Cerebellar nuclear complex (tissue), 1 donor: ENCODE measurements at regions not wholly inside any gene's neighbourhood (a gene's known extent, or its start where the extent isn't known, plus 50 kb on each side); places are given as distances from the start of the nearest gene placed in this dataset.
"Not testable (repeated sequence)": the region's sequence is repeated elsewhere in the genome, so short reads cannot be mapped to it uniquely, and the experiment has no call there.

ENCODE experiments used
- DNase-seq, 2 experiments: peaks; one replicate each; lab custom pipeline; 2025; lab: John Stamatoyannopoulos, UW

DNA sequence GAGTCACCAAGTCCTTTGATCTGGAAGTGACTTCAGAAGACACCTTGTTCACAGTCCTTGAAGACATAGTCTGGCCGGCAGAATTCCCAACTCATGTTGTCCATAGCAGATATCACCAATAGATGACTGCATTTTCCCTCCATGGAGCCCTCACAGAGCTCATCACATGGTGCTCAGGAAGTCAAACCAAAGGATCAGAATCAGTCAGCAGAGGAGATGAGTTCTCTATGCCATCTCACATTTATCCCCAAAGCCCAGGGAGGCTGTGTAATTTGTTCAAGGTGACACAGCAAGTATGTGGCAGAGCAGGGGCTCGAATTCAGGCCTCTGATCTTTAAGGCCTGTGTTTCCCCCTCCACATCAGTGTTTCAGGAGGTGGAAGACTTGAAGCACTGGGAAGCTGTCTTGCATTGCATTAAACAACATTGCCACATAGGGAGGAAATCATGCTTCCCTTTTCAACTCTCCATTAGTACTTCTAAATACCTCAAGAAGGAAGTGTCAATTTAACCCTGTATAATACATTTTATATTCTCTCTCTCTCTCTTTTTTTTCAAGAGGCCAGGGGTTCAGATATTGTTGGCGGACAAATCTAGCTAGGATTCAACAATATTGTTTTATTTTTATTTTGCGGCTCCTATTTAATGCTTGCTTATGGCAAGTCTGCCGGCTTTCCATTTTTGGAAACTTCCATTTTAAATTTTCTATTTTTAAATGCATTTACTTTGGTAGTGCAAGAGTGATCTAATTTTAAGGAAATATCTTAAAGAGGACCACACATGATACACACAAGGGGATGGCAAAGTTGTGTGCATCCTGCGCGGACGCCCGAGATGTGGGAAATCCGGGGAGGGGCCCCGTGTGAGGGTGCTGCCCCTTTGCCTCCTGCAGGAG is 61.9 kb downstream of the NPIPB5 start:
- DNase-seq = not testable (repeated sequence)

DNA sequence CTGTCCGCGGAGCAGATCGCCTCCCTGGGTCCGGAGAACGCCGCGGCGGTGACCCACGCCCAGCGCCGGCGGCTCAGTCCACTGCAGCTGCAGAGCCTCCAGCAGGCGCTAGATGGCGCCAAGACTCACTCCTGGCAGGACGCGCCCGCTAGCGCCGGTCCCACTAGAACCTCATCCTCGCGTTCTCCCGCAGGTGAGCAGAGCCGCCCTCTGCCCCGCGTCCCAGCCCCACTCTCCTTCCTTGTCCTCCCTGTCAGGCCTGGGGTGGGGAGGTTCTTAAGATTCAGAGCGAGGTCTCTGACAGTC is 62.5 kb downstream of the NPIPB5 start:
- DNase-seq = not testable (repeated sequence)

DNA sequence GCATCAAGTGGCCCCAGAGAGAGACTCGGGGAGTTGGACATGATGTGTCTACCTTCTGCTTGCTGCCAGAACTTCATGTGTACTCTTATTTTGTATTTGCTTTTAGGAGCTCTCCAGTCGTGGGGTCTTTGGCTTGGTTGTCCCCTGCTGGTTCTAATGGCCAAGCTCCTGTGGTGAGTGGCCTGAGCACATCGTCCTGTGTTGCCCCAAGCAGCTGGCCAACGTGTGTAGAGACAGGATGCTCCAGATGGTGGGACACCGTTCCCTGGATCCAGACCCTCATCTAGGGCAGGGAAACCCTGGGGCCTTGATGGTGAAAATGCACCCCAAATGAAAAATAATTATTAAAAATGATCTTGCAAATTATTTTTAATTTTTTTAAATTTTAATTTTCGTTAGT is 65.8 kb downstream of the NPIPB5 start:
- DNase-seq = not testable (repeated sequence)

DNA sequence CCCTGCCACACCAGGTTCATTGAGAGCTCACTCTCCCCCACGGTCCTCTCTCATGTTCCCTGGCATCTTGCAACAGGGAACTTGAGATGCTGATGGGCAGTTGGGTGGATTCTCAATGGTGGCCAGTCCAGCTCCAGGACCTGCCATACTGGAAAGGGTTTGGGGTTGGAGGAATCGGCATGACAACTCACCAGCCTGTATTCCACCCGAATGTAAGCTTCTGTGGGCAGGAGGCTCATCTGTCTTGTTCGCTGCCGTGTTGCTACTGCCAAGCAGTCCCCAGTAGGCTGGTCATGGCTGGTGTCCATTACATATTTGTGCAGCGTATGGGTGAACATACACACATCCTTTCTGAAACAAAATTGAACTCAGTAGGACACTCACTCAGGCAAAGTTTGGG is 72.5 kb downstream of the NPIPB5 start:
- not testable (repeated sequence) for DNase-seq

DNA sequence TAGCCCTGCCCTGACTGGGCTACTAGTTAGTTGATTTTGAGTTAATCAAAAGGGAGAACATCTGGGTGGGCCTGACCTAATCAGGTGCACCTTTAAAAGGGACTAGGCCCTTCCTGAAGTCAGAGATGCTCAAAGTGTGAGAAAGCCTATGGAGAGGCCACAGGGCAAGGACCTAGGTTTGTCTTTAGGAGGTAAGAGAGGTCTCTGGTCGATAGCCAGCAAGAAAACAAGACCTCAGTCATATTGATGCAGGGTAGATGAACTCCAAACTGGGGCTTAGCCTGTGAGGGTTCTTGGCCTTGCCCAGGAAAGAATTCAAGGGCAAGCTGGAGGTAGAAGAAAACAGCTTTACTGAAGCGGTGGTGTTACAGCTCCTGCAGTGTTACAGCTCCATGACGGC is 73.8 kb downstream of the NPIPB5 start:
- not testable (repeated sequence) for DNase-seq

DNA sequence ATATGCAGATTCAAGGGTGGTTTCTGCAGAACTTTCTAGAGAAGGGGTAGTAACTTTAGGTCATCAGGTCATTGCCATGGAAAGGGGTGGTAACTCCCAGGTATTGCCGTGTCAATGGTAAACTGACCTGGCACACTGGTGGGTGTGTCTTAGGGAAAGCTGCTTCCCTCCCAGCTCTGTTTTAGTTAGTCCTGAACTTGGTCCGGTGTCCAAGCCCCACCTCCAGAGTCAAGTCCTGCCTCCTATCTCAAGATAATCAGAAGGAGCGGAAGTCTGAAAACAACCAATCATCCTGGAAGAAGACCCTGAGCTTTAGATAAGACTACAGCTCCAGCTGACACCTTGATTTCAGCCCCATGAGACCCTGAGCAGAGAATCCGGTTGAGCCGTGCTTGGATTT is 74.2 kb downstream of the NPIPB5 start:
- not testable (repeated sequence) for DNase-seq

DNA sequence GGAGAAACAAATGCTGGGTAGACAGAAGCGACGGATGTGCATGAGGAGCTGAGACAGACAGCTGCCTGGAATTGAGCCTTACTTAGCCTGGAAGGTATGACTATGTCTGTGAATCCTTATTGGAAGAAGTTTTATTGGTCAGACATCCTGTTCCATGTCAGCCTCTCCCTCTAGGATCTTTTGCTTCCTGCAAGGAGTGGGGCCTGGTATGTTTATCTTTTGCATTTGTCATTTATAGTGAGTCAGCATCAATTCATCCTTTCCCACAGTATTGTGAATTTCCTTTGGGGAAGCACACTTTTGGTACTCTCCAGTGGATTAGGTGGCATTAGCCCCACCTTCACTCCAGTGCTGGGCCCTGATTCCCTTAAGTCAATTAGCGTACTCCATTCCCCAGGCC is 74.7 kb downstream of the NPIPB5 start:
- not testable (repeated sequence) for DNase-seq

DNA sequence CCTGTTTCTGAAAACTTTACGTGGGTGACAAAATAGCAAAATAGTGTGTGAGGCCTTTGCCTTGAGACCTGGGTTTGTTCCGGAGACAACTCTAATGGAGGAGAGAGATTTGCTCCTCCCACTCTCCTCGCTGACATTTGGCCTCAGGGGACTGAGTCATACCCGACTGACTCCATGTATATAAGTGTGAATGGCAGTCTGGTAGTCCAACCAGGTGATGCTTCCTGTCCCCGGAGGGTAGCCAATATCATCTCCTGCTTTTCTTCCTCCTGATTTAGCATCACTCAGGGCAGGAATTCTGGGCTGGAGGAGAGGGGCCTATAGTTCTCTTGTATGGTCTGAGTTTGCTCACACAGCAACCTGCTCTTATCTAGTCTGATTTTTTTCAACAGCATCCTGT is 76.0 kb downstream of the NPIPB5 start:
- DNase-seq = not testable (repeated sequence)

DNA sequence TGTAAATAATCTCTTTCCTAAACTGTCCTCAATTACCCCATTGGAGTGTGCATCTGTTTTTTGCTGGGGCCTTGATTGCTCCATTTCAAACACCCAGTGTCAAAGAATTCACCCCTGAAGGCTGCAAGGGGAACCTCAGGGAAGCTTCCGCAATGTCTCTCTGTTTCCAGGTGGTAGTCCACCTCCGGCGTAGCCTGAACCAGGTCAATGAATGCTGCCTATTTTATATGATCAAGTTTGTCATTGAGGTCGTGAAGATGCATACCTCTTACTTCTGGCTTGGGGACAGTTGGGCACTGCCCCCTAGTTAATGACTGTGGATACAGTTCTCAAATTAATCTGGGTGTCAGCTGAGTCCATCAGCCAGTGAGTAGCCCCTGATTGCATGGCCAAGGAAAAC is 79.1 kb downstream of the NPIPB5 start:
- DNase-seq = not testable (repeated sequence)

DNA sequence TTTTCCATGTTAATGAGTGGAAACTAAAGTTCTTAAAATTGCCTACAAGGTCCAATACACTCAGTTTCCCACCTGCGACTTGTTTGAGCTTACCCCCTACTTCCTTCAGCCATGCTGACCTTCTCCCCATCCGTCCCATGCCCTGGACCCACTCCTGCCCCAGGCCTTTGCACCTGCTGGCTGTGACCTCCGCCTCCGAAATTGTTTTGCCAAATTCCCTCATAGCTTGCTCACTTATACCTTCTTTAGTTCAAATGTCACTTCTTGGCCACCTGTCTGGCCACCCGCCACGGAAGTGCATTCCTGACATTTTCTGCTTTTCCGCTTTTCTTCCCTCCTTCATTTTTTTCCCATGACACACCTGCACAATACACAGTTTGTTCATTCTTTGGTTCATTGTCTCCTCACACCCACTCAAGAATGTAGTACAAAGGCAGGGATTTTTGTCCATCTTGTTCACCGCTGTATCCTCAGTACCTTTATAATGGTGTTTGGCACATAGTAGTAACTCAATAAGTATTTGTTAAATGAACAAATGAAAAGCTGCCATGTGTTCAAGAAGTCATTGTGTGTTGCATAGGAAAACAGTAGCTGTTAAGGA is 85.9 kb downstream of the NPIPB5 start:
- DNase-seq = not testable (repeated sequence)

DNA sequence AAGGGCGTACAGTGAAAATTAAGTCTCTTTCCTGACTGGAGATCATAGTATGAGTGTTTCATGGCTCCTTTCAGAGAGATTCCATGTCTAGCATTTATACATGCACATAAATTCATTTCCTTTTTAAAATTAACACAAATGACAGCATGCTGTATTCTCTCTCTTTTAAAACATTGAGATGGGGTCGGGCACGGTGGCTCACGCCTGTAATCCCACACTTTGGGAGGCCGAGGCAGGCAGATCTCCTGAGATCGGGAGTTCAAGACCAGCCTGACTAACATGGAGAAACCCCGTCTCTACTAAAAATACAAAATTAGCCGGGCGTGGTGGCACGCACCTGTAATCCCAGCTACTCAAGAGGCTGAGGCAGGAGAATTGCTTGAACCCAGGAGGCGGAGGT is 93.1 kb downstream of the NPIPB5 start:
- not testable (repeated sequence) for DNase-seq

DNA sequence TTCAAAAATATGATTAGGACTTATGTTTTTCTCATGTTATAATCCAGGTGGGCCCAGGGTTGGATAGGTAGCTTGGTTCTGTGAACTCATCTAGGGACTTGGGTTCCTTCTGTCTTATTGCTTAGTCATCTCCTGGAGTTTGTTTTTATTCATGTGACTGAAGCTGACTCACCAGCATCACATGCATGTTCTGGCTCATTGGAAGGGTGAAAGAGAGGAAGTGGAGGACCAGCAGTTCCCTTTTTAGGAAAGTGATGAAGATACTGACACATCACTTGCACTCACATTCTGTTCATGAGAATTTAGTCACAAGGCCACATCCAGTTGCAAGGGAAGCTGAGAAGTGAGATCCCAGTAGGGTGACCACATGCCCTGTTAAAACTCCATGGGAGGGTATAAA is 95.9 kb downstream of the NPIPB5 start:
- DNase-seq = not testable (repeated sequence)

DNA sequence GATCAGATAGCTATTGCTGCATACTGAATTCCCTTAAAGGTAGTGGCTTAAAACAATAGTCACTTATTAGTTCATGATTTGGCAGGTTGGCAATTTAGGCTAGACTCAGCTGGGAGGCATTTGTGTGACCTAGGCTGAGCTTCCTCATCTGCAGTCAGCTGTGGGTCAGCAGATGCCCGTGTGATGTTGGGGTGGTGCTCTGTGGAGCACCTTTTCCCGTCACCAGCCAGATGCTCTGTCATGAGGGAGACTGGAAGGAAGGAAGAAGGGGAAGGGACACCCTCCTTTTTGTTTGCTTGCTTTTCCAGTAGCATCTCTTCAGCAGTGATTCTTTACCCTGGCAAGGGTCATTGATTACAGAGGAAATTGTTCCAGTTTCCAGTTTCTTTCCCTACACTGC is 99.1 kb downstream of the NPIPB5 start:
- not testable (repeated sequence) for DNase-seq

DNA sequence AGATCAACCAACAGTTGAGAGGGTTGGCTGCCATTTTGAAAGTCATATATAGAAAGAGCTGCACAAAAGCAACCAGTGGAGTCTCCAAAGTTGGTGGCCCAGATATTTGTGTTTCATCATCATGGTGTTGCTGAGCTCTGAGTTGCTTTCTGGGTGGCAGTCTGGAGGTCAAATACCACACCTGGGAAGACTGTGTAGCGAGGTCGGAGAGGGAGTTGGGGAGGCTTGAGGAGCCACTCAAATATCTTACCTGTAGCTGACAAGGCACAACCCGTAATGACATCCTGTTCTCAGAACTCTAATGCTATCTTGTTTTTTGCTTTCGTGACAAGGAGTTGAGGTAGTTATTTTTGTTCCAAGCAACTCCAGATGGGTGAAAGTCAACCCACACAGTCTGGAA is 100.4 kb downstream of the NPIPB5 start:
- DNase-seq = not testable (repeated sequence)

DNA sequence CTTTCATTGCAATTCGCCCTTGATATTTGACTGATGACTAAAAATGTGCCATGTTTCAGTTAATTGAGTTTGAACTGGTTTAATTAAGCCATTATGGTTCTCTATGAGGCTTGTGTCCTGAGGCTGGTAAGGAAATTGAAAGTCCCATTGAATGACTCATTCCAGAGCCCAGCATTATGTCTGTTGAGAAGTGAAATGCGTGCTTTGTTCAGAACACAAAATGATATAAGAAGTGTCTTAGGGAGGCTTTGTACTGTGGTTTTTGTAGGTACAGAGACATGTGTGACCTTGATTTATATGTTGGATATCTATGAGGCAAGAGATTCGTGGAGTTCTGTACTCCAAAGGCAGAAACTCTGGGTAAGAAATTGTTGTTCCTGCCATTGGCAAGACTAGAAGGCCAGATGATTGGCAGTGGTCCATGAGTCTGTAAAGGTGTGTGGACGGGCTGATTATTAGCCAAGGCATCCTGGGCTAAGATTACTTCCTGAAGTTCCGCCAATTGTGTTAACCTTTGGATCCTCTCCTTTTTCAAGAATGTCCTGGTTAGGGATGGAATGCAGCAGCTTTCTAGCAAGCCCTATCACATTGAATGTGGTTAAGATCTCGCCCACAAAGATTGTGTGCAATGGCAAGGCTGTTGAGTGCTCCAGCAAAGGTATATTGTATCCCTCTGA is 103.7 kb downstream of the NPIPB5 start:
- no peak for DNase-seq

DNA sequence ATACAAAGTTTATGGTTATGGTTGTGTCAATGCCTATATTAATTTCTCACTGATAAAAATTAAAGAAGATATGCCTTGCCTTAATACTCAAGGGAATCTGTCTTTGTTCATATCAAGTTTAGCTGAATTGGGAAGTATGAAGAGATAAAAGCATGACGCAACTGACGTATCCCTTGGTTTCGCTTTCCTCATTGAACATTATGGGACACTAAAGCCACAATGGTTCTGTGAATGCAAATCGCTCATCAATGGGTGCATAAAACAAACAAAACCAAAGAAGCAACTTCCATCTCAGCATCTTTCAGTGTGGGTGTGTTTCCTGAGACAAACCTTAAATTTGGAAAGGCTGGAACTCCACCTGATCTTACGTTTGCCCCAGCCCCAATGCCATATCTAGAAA is 108.2 kb downstream of the NPIPB5 start:
- no peak for DNase-seq

DNA sequence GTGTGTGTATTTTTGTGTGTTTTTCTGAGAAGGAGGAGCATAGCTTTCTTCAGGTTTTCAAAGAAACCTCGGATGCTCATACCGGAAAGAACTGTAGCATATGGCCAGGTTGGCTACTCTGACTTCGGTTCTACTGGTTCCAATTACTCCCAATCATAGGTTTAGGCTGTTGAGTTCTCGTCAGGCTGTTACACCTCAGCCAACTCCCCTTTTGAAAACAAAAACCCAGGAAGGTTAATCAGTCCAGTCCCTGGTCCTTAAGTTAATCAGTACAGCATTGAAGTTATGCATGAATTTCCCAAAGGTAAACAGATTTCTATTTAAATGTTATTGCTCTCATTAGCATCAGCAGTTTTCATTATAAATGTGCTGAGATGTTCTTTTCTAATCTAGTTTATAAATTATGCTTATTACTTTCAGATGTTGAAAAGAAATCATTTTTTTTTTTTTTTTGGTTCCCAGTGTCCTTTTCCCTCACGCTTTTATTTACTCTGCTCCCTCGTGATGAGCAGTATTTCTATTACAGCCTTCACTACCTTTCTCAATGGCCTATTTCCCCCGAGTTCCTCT is 111.0 kb downstream of the NPIPB5 start:
- DNase-seq = no peak

DNA sequence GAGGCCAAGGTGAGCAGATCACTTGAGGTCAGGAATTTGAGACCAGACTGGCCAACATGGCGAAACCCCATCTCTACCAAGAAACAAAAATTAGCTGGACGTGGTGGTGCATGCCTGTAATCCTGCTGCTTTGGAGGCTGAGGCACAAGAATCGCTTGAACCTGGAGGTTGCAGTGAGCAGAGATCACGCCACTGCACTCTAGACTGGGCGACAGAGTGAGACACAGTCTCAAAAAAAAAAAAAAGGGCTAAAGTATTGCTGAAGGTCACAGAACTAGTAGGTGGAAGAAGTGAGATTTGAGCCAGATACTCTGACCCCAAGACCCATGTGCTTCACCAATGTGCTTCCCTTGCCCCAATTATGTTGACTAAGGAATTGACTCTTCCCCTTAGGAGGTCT is 112.0 kb downstream of the NPIPB5 start:
- DNase-seq = no peak

DNA sequence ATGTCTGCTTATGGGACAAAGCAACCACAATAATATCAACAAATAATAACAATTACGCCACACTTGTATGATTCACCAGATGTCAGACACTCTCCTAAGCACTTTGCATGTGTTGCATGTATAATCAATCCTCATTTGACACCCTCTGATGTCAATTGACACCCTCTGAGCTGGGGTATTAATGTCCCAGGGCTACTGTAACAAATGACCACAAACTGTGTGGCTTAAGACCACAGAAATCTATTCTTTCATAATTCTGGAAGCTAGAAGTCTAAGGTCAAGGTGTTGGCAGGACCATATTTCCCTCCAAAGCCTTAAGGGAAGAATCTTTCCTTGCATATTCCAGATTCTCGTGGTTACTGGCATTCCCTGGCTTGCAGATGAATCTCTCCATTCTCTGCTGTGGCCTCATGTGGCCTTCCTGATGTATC is 112.7 kb downstream of the NPIPB5 start:
- no peak for DNase-seq

DNA sequence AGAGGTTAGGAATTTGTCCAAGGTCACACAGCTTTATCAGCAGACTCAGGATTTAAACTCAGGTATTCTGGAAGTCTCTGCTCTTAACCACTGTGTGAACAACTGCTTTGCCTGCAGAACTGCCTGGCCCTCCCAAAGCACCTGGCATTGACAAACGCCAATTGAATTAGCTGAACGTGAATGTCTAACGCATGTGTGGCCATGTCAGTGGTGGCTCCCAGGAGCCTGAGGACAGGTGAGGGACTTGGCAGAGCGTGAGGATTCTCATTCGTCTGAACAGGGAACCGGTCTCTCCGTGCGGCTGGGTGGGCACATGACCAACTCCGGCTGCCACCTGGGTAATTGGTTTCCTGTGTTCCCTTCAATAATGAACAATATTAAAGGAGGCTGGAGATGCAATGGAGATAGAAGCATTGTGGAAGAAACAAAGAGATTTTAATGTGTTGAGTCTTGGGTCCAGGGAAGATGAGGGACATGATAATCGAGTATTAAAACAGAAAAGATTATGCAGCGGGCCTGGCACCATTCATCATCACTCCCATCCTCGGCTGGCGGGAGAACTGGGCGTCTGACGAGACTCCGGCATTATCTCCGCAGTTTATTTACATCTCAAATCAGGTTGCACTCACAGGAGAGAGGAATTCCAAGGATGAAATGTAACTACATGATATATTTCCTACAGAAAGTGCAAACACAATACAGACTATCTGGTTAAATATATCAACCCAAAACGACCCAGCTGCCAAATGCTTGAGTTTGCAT is 113.5 kb downstream of the NPIPB5 start:
- no peak for DNase-seq

DNA sequence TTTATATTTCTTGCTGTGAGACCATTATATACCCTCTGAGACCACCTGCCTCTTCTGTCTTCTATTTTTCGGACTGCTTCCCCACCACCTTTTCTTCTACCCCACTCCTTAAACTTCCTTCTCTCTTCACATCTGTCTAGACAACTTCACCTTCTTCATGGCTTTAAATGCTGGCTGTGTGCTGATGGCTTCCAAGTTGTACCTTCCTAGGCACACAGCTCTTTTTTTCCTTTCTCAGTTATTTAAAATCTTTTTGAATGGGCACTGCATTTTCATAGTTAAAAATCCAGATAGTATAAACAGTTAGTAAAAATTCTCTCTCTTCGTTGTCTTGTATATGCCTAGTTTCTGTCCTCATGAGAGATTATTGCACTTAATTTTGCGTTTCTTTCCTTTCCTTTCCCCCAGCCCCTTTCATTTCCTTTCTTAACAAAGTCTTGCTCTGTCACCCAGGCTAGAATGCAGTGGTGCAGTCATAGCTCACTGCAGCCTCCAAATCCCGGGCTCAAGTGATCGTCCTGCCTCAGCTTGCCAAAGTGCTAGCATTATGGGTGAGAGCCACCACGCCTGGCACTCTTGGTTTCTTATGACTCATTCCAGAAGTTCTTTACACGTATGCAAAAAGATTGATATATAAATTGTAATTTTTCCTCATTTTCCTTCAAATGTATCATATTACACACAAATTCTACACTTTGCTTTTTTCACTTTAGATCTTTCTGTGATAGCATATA is 114.3 kb downstream of the NPIPB5 start:
- no peak for DNase-seq
